GM21447 (cell line): ENCODE measurements at regions not wholly inside any gene's neighbourhood (a gene's known extent, or its start where the extent isn't known, plus 50 kb on each side); places are given as distances from the start of the nearest gene placed in this dataset.
"Not testable (repeated sequence)": the region's sequence is repeated elsewhere in the genome, so short reads cannot be mapped to it uniquely, and the experiment has no call there.

Experiments used
- ATAC-seq: cut with Tn5 transposase; IDR thresholded peaks from one replicate; pipeline ENCODE4 v1.9.1; 2021; ENCODE audit not compliant: unreplicated experiment

DNA sequence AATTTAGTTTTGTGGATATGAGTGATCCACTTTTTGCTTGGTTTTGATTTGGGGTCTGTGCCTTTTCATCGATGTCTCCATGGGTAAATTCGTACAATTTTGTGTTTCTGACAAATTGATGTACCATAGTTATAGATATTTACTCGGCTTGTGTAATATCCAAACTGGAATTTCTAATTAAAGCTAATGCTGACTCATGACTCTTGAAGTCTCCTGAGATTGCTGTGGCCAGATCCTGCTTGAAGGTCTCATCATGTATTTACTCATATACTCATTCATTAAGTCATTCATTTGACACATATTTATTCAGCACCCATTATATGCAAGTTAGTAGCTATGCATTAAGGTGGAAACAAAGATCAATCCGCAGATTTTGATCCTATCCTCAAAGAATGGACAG is 423.2 kb downstream of the RWDD3 start:
- ATAC-seq, result no peak

GRCh38 chr1:95659166-95659565 is 425.2 kb downstream of the RWDD3 start:
- ATAC-seq, result no peak

DNA sequence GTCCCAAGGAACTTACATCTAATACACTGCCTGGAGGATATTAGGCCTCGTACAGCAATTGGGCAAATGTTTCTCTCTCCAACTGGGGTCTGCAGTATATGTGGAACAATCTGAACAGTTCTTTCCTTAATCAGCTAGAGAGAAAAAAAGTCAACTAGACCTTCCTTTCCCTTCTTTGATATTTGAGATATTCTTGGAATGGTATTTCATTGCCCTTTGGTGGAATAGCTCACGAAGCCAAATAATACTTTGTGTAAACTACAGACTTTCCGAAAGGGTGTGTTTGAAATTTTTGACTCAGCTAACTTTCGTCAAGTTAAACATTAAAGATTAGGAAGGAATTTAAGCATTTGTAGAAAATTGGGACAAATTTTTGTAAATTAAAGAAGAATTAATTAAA is 425.6 kb downstream of the RWDD3 start:
- no peak for ATAC-seq

GRCh38 chr1:95660736-95661135 is 426.7 kb downstream of the RWDD3 start:
- ATAC-seq, result no peak

DNA sequence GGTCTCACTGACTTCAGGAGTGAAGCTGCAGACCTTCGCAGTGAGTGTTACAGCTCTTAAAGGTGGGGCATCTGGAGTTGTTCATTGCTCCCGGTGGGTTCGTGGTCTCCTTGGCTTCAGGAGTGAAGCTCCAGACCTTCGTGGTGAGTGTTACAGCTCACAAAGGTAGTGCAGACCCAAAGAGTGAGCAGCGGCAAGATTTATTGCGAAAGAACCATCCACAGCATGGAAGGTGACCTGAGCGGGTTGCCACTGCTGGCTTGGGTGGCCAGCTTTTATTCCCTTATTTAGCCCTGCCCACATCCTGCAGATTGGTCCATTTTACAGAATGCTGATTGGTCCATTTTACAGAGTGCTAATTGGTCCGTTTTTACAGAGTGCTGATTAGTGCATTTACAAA is 429.5 kb downstream of the RWDD3 start:
- not testable (repeated sequence) for ATAC-seq

DNA sequence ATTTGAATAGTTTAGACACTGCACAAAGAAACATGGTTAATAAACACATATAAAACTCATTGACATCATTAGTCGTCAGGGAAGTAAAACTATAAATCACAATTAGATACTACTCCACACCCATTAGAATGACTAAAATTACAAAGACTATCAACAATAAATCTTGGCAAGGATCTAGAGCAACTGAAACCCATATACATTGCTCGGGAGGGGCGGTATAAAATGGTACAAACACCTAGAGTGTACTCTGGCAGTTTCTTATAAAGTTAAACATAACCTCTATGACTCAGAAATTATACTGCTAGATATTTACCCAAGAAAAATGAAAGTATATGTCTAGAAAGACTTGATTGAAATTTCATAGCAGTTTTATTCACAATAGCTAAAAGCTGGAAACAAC is 434.2 kb downstream of the RWDD3 start:
- no peak for ATAC-seq

DNA sequence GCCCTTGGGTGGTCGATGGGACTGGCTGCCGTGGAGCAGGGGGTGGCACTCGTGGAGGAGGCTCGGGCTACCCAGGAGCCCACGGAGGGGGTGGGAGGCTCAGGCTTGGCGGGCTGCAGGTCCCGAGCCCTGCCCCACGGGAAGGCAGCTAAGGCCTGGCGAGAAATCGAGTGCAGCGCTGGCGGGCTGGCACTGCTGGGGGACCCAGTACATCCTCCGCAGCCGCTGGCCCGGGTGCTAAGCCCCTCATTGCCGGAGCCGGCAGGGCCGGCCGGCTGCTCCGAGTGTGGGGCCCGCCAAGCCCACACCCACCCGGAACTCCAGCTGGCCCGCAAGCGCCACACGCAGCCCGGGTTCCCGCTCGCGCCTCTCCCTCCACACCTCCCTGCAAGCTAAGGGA is 435.6 kb downstream of the RWDD3 start:
- ATAC-seq, result not testable (repeated sequence)

DNA sequence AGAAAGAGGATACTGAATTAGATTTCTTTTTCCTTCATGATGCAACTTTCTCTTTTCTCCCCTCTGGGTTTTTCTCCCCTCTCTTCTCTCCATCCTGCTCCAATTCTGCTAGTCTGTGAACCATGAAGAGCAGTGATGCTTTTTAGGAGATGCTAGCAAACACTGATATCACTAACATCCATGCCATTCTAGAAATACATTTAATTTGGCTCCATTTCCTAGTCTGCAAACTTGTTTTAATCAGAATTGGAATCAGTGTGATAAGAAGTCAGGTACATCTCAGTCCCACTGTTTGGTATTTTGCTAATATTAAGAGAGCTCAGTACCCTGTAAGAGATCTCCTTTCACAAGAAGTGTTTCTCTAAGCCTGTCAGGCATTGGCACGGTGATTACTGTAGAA is 437.1 kb downstream of the RWDD3 start:
- no peak for ATAC-seq

DNA sequence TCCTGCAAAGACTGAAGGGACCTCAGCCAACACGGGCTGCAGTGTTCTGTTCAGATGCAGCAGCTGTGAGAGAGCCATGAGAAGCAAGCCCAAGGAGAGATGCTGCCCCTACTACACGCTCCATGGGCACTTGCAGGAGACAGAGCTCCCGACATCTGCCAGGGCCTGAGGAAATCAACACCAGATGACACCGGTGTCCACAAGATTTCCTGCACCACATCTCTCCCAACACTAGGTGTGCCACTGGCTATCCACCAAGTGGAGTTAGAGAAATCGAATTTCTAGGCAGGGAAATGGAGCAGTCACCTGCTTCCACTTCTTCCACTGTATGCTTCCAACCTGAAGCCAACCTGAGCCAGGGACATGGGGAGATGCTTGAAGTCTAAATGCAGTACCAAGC is 445.3 kb downstream of the RWDD3 start:
- ATAC-seq, result no peak

DNA sequence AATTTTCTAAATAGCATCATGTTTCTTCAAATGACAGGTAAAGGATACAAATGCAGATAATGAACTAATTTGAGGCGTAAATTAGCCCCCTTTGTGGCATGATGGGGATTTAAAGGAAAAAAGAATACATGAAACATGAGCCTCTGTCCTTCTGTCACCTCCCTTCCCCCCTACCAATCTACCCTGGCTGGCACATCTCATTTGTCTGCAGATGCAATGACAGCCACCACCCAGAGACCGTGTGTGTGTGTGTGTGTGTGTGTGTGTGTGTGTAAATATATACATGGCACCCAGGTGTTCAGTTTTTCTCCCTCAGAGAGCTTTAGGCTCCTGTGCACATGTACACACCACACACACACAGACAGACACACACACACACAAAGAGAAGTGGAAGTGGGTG is 451.1 kb downstream of the RWDD3 start:
- no peak for ATAC-seq

GRCh38 chr1:95686217-95686616 is 452.2 kb downstream of the RWDD3 start:
- no peak for ATAC-seq

DNA sequence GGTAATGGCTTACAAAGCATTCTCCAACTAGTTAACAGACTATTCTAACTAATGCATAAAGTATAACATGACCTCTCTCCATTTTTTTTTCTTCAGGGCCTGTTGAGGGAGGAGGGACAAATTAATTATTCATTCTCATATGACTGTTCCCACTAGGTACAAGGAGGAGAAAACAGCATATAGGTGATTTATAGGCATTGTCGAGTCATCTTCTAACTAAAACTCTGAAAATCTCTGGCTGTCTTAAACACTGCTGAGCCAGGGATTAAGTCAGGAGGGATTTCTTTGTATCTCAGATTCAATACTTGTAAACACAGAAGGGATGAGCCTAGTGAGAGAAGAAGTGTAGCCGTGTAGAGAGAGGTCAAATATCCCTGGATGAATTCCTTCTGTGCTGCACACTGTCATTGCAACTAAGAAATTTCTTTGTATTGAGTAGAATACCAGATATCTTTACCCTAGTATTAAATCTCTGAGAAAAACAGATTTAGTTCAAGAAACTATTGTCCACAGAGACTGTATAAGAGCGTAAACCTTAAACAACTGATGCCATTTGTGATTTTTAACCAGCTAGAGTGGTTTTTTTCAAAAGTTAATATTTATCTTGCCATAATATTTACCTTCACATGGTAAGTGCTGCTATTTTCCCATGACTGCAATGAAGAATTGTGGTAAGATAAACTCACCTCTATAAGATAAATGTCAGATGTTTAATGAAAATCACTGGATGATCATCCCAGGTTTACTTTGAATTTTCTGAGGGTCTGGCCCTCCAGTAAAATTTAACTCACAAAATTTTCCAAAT is 465.3 kb downstream of the RWDD3 start:
- no peak for ATAC-seq

GRCh38 chr1:95701450-95702173 is 467.6 kb downstream of the RWDD3 start:
- ATAC-seq, result no peak

DNA sequence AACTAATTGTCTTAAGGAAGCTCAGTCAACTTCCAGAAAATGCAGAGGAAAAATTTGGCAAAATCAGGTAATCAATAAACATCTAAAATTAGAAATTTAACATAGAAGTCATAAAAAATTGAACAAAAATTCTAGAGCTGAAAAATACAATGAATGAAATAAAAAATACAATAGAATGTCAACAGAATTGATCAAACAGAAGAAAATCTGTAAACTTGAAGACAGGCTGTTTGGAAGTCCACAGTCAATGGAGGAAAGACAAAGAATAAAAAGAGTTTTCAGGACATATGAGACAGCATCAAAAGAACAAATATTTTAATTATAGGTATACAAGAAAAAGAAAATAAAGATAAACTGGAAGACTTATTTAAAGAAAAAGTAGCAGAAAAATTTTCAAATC is 469.0 kb downstream of the RWDD3 start:
- no peak for ATAC-seq

DNA sequence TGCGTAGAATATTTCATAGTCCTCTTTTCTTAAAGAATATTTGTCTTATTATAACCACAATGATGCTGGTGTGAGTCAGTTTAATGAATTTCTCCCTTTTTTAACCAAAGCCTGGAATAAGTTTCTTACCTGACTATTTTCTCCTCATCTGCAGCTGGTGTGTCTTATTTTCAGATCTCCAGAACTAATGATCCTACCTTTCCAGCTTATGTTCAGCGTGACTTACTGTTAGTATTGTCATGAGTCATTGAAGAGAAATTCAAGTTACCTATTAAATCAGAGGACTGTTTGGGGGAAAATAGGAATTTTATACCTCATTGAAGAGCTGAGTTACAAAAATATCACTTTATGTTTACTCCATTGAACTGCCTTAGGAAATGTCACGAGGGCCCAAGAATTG is 482.1 kb downstream of the RWDD3 start:
- no peak for ATAC-seq

DNA sequence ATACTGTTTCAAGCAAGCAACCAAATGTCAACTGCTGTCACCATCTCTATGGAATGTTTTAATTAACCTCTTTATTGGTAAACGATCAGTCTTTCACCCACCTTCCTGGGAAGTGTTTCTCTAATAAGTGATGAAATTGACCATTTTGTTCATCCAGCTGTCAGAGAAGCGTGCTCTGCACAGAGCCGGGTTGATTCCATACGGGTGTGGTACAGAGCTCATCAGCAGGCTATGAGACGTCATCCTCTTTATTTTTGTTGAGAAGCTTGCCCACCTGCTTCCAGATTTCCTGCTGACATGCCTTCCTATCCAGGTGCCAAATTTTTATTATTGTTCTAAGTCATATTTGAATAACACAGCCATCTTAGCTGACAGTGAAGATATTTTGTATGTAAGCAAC is 482.5 kb downstream of the RWDD3 start:
- ATAC-seq, result no peak

- no peak for ATAC-seq
These were observed 489.3 kb downstream of the RWDD3 start for GRCh38 chr1:95723346-95723745.

DNA sequence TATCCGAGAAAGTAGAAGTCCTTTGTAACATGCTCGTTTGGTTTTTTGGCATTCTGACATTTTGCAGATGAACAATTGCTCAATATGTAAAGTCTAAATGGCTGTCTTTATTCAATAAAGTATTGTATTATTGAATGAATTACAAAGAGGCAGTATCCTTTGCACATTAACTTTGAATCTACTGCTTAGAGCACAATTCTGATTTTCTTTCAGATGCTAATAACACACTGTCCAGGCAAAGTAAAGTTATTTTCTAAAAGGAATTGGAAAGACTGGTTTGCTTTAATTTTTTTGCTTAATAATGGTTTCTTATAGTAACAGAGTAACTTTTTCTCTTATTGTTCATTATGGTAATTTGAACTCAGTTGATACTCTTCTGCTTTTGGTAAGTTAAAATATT is 494.8 kb downstream of the RWDD3 start:
- no peak for ATAC-seq

DNA sequence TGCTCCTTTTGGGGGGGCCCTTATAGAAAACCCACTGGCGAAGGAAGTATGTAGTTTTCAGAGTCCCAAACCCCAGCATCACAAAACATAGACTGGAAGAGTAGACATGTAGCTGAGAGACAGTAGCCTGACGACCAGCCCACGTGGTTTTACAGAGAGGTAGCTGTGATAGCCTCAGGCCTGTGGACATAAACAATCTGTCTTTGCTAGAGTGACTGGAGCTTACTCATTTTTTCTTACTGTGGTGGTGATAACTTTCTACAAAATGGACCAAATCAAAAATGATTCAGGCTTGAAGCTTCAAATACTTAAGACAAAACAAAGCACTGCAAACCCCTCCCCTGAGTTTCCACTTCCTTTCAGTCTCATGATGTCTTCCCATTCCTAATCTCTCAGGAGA is 497.0 kb downstream of the RWDD3 start:
- no peak for ATAC-seq

- ATAC-seq, result no peak
These were observed 497.5 kb downstream of the RWDD3 start for GRCh38 chr1:95731466-95731865.

GRCh38 chr1:95733031-95733430 is 499.0 kb downstream of the RWDD3 start:
- no peak for ATAC-seq

DNA sequence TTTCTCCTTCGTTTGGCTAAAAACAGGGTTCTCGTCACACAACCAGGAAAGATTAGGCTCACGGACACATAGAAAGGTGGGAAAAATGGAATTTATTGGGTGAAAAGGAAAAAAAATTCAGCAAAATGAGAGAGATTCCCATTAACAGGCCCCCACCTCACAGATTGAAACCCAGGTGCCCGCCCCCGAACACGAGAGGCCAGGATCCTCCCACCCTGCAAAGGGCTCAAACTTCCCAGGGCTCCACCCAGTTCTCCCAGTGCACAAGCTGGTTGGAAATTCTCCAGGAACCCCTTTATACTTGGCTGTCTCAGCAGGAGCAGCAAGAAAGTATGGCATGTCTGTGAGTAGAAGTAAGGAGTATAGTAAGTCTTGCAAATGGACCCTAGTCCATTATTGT is 499.7 kb downstream of the RWDD3 start:
- no peak for ATAC-seq

DNA sequence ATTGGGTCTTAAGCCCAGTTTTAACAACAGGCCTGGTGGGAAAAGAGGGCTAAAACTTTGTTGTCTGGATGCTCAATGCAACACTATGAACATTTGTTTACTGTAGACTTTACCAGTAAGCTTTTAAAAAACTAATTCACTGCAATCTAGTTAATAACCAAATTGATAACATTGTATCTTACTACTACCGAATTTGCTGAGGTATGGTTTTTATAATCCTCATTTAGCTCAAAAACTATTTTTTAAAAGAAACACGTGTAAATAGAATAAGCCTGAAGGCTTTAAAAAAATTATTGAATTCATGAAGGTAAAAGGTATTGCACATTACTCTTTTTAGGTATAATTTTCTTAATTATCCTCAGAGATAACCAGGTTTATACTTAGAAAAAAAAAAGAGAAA is 500.6 kb downstream of the RWDD3 start:
- no peak for ATAC-seq
